Loucy (cell line): ENCODE measurements at regions not wholly inside any gene's neighbourhood (a gene's known extent, or its start where the extent isn't known, plus 50 kb on each side); places are given as distances from the start of the nearest gene placed in this dataset.

ENCODE experiments used
- CTCF ChIP-seq: fragments of 200-600 bp; sonication (generic); conservative IDR thresholded peaks from 2 replicates; pipeline ENCODE4 v1.5.1; 2014; ENCODE audit warnings: mild to moderate bottlenecking, antibody characterized with exemption, low read length
- EZH2phosphoT487 ChIP-seq: fragments of 200-600 bp; IDR thresholded peaks from 2 replicates; pipeline ENCODE4 v1.6.1; 2018; ENCODE audit warnings: antibody characterized with exemption, mild to moderate bottlenecking, moderate library complexity, borderline replicate concordance

GRCh38 chr15:53378096-53378800 is 381.2 kb downstream of the WDR72 start:
- TF ChIP-seq CTCF (no peak), EZH2phosphoT487 (no peak)
